LHCN-M2 (cell line): ENCODE measurements at regions not wholly inside any gene's neighbourhood (a gene's known extent, or its start where the extent isn't known, plus 50 kb on each side); places are given as distances from the start of the nearest gene placed in this dataset.

Source experiments
- DNase-seq: peaks from one replicate; pipeline ENCODE4 v3.0.0-alpha.2; 2012; ENCODE audit warnings: low read depth

DNA sequence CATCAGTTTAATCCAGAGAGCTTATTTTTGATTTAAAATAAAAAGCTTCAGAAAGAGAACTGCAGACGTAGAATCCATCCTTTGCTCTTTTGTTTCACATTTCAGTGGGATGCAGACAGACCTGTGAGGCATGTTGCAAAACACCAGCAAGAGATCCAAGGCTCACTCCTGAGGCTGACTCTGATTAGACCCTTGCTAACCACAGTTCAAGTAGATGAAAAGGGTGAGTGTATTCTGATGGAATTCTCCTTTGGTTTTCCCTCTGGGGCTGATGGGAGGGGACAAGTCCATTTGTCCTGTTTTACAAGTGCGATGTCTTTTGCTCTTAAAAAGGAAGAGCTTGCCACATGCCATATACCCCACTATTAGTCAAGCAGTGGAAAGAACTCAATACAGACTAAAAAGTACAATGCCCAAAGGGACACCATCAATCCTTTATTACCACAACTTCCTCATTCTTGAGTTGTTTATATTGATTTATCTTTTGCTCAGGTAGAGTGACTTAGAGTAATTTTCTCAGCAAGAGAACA, 772.7 kb downstream of the MAFB start:
- no peak for DNase-seq

DNA sequence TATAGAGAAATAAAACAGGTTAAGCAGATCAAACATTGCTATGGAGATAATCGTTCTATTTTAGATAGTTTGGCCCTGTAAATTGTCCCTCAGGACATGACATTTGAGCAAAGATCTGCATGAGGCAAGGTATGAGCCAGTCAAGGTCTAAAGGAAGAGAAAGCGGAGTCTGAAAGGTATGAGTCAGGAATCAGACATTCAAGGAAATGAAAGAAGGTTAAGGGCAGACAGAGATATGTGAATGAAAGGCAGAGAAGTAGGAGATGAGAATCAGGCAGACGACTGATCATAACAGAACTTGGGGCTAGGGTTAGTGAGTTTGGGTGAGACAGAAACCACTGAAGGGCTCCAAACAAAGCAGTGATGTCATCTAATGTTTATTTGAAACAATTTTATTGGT, 775.8 kb downstream of the MAFB start:
- no peak for DNase-seq

DNA sequence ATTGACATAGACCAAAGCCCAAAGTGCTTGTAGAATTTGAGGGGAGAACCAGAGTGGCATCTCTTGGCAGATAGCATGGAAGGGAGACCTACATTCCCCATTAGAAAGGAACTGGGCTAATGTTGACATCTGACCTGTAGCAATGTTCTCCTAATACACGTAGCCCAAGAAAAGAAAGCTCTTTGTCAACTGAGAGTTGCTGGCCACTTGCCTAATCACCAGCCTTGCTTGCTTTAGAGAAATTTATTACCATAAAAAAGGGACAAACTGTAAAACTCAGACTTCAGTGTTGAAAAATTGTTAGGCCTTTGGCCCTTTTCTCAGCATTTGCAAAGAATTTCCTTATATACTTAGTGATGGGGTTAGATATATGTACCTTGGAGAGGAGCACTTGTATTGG, 777.5 kb downstream of the MAFB start:
- no peak for DNase-seq

DNA sequence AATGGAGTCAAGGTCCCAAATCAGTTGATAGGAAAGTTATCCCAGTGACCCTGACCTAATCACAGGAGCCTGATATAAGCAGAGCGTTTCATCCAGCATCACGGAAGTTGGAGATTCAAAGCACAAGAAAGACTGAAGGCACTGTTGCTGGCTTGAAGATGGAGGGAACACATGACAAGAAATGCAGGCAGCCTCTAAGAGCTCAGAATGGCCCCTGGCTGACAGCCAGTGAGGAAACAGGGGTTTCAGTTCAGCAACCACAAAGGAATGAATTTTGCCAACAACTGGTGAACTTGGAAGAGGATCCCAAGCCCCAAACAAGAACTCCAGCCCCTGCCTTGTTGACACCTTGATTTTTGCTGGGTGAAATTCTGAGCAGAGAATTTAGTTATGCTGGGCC, 778.5 kb downstream of the MAFB start:
- no peak for DNase-seq

DNA sequence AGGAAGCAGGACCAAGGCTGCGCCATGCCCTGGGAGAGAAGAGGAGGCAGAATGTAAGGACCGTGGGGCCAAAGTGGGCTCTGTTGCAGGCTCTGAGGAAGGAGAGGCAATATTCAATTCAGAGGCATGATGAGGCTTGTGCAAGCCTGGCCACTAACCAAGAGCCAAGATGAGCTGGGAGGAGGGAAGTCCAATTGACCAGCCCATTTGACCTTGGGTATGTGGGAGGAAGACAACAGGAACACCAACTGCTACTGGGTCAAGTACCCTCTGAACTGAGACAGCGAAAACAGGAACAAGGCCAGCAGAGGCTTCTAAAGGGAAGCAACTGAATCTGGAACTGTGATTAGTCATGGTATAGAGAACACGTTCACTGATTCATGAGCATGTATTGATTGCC, 779.6 kb downstream of the MAFB start:
- no peak for DNase-seq

DNA sequence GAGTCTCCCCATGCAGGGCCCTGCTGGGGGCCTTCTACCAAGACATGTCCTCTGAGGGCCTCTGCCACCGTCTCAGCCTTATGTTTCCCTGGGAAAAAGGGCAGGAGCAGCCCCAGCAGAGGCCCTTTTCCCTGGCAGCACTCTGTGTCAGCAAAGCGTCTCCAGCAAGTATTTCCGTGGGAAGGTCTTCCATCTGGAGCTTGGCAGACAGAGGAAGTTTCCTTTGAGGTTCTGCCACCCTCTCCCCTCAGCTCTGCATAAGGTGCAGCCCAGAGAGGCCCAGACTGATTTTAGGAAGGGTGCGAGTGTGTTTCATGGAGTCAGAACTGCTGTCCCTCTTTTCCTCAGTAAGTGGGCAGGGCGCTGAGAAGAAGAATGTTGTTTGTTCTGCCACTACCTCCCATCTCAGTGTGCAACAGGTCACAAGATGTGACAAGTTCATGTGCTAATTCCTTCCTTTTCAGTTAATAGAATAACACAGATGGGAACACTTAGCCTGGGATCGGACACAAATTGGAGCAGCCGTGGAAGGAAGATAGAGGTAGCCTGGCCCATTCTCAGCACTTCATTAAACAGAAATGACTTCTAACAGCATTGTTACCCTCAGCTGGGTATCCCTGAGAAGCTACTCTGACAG, 784.4 kb downstream of the MAFB start:
- no peak for DNase-seq

DNA sequence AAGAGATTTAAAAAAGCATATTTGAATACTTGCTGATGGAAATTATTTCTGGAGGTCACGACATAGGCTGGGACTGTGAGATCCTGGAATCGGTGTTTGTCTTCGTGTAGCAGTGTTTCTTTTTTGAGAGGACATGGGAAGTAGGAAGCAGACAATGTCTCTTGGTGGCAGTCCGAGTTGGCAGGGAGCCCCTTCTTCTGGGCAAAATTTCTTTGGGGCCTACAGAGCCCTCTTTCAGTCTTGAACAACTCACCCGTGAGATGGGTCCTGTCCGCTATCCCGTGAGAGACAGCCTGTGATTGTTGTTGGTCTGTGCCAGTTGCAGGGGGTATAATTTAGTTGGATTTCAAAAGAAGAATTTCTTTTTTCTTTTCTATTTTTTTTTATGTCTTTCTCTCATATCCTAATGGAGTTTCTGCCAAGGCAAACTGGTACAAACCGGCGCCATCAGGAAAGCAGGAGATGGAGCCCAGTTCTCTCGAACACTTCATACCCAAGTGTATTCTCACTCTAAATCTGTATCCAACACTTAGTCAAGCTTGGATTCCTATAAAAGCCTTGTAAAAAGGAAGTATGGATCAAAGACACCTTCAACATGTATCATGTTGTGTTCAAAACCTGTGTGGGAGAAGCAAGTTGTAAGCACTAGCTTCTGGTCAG, 785.1 kb downstream of the MAFB start:
- DNase-seq: no peak

DNA sequence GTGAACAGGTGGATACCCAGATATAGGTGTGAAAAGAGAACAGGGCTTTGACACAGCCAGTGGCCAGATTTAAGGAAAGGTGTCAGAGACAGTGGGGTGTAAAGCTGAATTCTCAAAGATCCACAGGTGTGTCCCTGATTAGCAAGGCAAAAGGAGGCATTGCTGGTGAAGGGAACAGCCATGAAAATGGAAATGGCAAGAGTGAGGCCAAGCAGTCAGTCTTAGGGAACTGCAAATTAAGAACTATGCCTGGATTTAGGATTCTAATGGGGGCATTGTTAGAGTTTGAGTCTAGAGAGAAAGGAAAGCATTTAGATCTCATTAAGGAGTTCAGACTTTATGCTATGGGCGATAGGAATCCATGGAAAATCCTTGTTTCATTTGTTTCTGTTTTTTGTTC, 789.2 kb downstream of the MAFB start:
- DNase-seq: no peak

DNA sequence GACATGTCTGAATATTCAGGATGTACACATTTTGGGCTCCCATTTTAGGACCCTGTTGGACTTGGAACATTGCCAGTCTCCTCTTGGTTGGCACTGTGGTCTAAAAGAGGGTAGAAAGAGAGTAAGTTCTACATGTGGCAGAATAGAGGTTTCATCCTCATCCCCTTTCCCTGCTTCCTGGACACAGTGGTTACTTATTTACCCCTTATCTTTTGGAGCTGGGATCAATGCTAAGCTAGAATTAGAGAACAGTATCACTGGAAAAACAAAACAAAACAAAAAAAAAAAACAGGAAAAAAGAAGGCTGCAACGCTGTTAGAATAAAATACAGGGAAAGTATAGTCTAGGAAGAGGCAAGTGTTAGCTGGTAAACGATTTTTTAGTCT, 790.6 kb downstream of the MAFB start:
- no peak for DNase-seq

DNA sequence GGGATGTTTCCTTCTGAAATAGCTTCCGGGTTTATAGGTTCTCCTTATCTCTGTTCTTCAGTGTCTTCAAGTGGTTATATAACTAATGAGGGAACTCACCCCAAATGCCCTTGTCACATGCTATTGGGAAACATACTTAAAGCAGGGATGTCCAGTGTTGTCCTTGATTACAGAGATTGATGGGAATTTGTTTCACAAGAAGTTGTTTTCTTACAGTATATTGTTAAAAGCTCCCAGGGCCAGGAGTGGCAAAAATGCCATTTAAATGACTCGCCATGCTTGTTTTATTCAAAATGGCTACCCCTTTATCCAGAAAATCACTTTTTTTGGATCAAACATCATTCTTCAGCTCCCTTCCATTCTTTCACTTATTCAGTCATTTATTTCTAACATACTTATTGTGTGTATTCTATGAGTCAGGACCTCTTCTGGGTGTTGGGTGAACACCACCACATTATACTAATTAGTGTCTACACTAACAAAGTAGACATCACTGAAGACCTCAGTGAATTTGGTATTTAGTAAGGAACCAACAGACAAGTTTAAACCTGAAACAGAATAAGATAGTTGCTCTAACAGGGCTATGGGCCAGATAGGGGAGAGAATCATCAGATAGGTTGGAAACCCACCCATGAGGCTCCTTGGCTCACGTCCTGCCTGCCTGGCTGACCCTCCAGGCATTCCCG, 791.1 kb downstream of the MAFB start:
- peak; percentile 39 for DNase-seq

DNA sequence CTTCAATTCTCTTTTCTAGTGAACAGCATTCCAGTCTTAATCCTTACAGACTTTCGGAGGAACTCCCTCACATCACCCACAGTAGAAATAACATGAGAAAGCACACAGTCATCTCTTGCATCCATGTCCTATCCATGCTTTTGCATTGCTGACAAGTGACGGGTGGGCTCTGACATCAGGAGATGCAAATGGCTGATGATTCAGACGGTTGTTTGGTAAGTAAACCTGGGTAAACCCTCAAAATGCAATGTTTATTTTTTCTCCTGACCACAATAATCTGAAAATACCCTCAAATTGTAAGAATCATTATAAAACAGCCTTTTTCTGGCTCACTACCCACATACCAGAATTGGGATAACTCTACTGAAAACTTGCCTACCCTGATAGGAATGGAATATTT, 792.0 kb downstream of the MAFB start:
- DNase-seq: peak; percentile 97

DNA sequence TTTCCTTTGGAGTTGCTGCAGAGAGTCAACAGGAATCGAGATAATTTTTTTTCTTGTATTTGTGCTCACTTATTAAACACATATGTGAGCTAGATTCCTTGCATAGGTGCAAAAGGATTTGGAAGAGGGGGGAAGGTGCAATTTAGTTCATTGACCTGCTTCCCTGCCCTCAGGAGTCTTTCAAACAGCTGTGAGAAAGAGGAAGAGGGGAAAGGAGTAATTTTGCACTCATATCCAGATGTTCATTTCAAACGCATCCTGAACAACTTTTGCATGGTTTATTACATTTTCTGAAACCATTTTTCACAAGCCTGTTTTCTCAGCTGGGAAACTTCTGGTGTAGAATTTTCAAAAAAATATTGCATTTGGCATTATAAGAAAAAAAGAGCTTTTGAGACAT, 795.0 kb downstream of the MAFB start:
- DNase-seq: no peak

DNA sequence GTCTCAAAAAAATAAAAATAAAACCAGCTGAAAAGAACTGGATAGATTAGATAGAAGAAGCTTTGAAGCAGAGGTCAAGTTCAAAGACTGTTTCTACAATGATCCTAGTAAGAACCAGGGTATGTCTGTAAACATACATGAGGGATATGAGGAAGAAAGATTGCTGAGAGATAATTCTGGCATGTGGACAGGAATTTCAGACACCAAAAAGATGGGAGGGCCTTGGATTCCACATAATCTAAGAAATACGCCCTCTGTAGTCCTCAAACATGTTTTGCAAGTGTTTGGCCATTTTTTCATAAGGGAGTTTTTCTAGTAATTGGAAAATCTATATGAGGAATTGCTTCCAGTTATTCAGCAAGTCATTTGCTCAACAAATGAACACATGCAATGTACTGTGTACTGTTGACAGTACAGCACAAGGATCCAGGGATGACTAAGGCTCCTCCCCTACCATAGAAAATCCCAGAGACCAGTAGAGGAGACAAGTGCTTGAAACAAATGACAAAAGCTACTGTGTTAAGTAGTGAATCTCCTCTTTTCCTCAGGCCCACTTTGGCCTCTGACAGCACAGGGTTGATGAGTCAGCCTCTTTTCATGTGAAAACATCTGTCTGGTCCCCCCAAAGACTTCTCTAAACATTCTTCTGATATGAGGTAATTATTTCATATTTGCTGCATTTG, 795.9 kb downstream of the MAFB start:
- peak; percentile 87 for DNase-seq

DNA sequence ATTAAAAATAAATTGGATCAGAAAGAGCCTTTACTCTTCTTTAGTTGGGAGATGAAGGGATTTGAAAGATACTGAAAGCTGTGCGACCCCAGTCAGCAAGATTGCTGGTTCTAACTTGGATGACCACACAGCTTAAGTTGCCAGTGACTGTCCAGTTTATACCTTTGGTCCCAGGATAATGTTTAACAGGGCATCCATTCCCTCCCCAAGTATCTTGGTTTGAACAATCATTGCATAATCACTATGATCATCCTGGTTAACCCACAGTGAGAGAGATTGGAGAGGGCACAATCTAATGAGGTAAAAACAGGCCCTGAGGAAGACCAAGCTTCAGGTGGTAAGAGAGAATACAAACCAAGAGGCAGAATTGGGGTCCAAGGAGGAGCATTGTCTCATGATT, 798.3 kb downstream of the MAFB start:
- no peak for DNase-seq

DNA sequence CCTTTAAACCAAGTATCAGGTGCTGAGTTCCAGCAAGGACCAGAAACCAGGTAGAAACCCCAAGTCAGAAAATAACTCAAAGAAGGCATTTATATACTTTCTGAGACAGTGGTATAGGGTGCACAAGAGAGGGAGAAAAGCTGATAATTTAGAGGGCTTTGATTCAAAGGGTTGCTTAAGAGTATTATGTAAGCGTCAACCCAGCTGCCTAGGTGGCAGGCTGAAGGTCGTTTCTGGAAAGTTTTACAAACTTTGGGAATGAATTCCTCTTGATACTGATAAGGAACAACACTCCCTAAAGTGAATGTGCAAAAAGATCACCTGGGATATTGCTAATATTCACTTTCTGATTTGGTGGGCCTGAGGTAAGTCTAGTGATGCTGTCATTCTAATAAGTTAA, 800.7 kb downstream of the MAFB start:
- no peak for DNase-seq

DNA sequence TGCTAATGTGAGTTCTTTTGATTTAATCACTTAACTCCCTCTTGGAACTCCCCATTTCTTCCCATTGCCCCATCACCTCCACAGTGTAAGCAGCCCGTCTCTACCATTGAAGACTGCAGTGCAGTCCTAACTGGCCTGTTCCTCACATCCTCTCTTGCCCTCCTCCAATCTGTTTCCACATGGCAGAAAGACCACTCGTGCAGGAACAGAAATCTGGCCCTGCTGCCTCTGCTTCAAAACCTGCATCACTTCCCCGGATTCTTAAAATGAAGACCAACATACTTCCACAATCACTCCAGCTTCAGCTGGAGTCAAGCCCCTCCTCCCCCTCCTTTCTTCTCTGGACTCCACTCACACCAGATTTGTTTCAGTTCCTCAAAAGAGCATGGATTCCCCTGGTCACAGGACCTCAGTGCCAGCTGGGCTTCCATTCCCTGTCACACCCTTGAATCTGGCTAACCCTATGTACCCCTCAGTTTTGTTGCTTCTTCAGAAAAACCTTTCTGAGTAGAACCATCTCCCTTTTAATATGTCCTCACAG, 802.3 kb downstream of the MAFB start:
- DNase-seq: no peak

DNA sequence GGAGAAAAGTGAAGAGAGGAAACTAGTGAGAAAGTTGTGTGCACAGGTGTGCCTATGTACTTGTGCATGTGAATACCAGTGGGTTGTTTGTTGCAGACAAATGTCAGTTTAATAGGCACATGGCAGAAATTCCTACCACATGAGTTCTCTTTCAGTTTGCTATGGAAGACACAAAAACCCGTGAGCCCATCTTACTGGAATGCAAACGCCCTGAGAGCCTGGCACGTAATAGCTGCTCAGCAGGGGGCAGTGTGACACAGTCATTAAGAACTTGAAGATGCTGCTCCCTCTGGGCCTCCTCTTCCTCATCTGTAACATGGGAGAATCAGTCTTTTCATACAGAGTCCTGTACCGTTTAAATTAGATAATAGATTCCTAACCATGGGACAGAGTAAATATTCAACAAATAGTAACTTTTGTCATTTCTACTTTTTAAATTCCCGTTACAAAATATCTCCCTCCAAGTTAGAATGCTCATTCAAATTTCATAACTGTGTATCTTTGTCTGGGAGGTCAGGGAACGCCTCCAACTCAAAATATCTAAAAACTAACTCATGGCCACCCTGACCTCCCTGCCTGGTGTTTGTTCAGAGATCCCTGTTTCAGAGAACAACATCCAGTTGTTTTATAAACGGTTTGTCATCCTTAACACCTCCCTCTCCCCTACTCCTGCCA, 802.9 kb downstream of the MAFB start:
- peak; percentile 84 for DNase-seq

DNA sequence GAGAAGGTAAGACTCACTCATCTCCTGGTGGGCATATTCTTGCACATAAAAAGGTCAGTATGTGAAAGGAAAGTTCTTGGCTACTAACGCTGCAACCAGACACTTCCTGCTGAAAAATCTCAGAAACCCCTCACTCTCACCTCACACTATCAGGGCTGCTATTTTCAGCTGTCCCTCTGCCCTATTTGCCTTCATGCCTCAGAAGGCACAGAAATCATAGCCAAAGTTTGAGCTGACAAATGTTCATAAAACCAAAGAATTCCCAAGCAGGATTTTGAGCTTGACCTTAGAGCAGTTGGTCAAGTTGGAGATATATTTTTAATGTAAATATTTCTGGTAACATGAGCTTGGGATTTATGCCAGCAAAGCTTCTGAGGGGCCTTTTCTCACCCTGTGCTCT, 806.2 kb downstream of the MAFB start:
- DNase-seq: no peak

DNA sequence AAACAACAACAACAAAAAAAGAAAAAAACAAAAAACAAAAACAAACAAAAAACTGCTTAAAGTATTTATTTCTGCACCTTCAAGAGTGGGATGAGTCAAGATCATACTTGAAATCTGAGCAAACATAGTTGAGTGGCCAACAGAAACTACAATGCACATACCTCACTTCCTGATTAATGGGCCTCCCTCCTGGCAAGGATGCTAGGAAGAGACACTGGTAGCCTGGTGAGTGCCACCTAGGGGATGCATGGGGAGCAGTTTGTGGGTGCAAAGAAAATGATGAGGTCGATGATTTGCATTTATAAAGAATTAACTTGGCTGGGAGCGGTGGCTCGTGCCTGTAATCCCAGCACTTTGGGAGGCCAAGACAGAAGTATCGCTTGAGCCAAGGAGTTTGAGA, 808.1 kb downstream of the MAFB start:
- DNase-seq: peak; percentile 40

DNA sequence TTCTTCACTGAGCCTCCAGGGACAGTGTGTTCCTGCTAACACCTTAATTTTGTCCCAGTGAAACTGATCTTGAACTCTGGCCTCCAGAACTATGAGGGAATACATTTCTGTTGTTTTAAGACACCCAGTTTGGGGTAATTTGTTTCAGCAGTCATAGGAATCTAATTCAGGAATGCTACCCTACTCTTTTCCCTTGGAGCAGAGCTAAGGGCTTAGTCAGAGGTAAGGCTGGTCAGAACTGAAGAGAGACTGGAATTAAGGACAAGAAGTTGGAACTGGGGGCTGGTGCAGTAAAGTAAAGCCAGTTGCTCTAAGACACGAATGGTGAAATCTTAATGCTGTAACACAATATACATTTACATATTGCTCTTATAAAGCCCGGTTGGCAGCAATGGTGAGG, 809.7 kb downstream of the MAFB start:
- no peak for DNase-seq

DNA sequence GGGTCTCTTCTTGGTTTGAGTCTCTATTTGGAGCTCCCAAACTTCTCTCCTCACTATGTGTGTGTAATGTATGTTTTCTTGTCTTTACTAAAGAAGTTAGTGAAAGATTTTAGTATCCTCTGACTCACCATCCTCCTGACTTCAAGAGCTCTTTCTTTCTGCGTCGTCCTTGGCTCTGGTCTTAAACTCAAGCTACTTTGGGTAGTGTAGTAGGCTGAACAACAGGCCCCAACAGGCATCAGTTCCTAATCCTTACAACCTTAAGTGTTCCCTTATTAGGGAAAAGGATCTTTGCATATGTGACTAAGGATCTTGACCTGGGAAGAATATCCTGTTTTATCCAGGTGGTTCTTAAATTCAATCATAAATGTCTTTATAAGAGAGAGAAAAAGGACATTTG, 810.2 kb downstream of the MAFB start:
- no peak for DNase-seq

DNA sequence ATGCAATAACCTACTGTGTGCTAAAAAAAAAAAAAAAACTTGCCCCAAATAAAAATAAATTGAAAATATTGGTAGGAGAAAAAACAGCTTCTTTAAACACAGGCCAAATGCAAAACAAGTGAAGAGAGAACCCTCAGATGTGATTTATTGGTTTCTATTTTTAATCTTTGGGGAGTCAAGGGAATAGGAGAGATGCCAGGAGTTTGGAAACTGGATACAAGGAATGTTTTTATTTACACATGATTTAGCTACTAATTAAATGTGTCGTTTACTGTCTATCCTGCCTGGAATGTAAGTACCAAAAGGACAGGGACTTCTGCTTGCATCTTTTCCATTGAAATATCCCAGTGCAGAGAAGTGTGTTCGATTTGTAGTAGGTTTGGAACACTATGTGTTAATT, 810.7 kb downstream of the MAFB start:
- DNase-seq: no peak
